Neuronal stem cell (in vitro differentiated cells): ENCODE measurements at regions not wholly inside any gene's neighbourhood (a gene's known extent, or its start where the extent isn't known, plus 50 kb on each side); places are given as distances from the start of the nearest gene placed in this dataset.

Experiments
- DNase-seq: peaks from one replicate; pipeline ENCODE4 v3.0.0-alpha.2; 2013; ENCODE audit warnings: low spot score
- H2AFZ ChIP-seq: one replicate; pipeline ENCODE4 v1.6.1; 2013; ENCODE audit warnings: mild to moderate bottlenecking, low read length, inconsistent platforms
- H2AK5ac ChIP-seq: 2 replicates; pipeline ENCODE4 v1.6.1; 2013; ENCODE audit warnings: low read depth, mild to moderate bottlenecking, inconsistent platforms, low read length, moderate library complexity, mixed read lengths
- H2BK120ac ChIP-seq: 2 replicates; pipeline ENCODE4 v1.6.1; 2013; ENCODE audit warnings: low read depth, mild to moderate bottlenecking, inconsistent platforms, low read length, moderate library complexity, mixed read lengths
- H2BK12ac ChIP-seq: one replicate; pipeline ENCODE4 v1.6.1; 2013; ENCODE audit warnings: low read length, inconsistent platforms
- H2BK15ac ChIP-seq: 2 replicates; pipeline ENCODE4 v1.6.1; 2013; ENCODE audit warnings: mild to moderate bottlenecking, low read length, inconsistent platforms, mixed read lengths
- H2BK5ac ChIP-seq: one replicate; pipeline ENCODE4 v1.6.1; 2013; ENCODE audit warnings: inconsistent platforms, mild to moderate bottlenecking, low read length, moderate library complexity
- H3K14ac ChIP-seq: one replicate; pipeline ENCODE4 v1.6.1; 2013; ENCODE audit warnings: low read length, inconsistent platforms
- H3K18ac ChIP-seq: 2 replicates; pipeline ENCODE4 v1.6.1; 2013; ENCODE audit warnings: low read length, inconsistent platforms
- H3K23ac ChIP-seq: 2 replicates; pipeline ENCODE4 v1.6.1; 2013; ENCODE audit warnings: low read depth, mild to moderate bottlenecking, mixed read lengths, low read length, inconsistent platforms; ENCODE audit not compliant: poor library complexity
- H3K27ac ChIP-seq: replicated peaks from 3 replicates; pipeline ENCODE4 v1.5.1; 2013; ENCODE audit warnings: low read length, inconsistent platforms
- H3K27me3 ChIP-seq, 3 experiments: 2 replicates each; pipeline ENCODE4 v1.6.1; 2013; ENCODE audit warnings: low read length in 3 of 3, mild to moderate bottlenecking in 2 of 3, inconsistent platforms in 1 of 3, low read depth in 1 of 3, mixed read lengths in 1 of 3, moderate library complexity in 1 of 3; ENCODE audit not compliant: control insufficient read depth in 3 of 3, insufficient read depth in 3 of 3
- H3K36me3 ChIP-seq, 2 donors: replicated peaks in 1 of 2; 2 replicates each; pipeline ENCODE4 v1.6.1; 2013; ENCODE audit warnings: low read length in 2 of 2; ENCODE audit not compliant: control insufficient read depth in 2 of 2, insufficient read depth in 2 of 2
- H3K4ac ChIP-seq: 2 replicates; pipeline ENCODE4 v1.6.1; 2013; ENCODE audit warnings: inconsistent platforms, mild to moderate bottlenecking, low read length, moderate library complexity
- H3K4me1 ChIP-seq, 2 donors: 1 replicate in 1 of 2; 2 replicates in 1 of 2; pipeline ENCODE4 v1.6.1; 2013; ENCODE audit warnings: low read length in 2 of 2, low read depth in 1 of 2; ENCODE audit not compliant: control insufficient read depth in 2 of 2, insufficient read depth in 1 of 2
- H3K4me2 ChIP-seq: one replicate; pipeline ENCODE4 v1.6.1; 2013; ENCODE audit warnings: mild to moderate bottlenecking, low read length, inconsistent platforms; ENCODE audit not compliant: insufficient read depth, poor library complexity, severe bottlenecking
- H3K4me3 ChIP-seq, 2 donors: 2 replicates each; pipeline ENCODE4 v1.5.1; 2013; ENCODE audit warnings: low read length in 2 of 2, mild to moderate bottlenecking in 2 of 2, inconsistent platforms in 1 of 2, moderate library complexity in 1 of 2
- H3K79me1 ChIP-seq: one replicate; pipeline ENCODE4 v1.6.1; 2013; ENCODE audit warnings: low read depth, mild to moderate bottlenecking, inconsistent platforms, low read length, moderate library complexity
- H3K9ac ChIP-seq: one replicate; pipeline ENCODE4 v1.6.1; 2013; ENCODE audit warnings: mild to moderate bottlenecking, low read depth, low read length, inconsistent platforms; ENCODE audit not compliant: poor library complexity
- H3K9me3 ChIP-seq, 2 donors: replicated peaks in 1 of 2; 2 replicates each; pipeline versions ENCODE3 to v1.6.1; 2013; ENCODE audit warnings: low read length in 2 of 2, mild to moderate bottlenecking in 2 of 2, inconsistent platforms in 1 of 2, low read depth in 1 of 2, mixed read lengths in 1 of 2, moderate library complexity in 1 of 2; ENCODE audit not compliant: control insufficient read depth in 2 of 2, insufficient read depth in 1 of 2
- H4K8ac ChIP-seq: one replicate; pipeline ENCODE4 v1.6.1; 2013; ENCODE audit warnings: low read depth, mild to moderate bottlenecking, inconsistent platforms, low read length, moderate library complexity
- H4K91ac ChIP-seq: one replicate; pipeline ENCODE4 v1.6.1; 2013; ENCODE audit warnings: low read length, low read depth, mild to moderate bottlenecking, inconsistent platforms; ENCODE audit not compliant: poor library complexity
- WGBS, 2 donors: extraction: QIAGEN DNeasy Blood & Tissue Kit; methylation state at CpG; one replicate each; pipeline ENCODE4 v1.1.7; 2013; ENCODE audit warnings: missing lambda C conversion rate in 2 of 2, mixed read lengths in 1 of 2; ENCODE audit not compliant: insufficient read length in 2 of 2, insufficient replicate concordance in 1 of 2; ENCODE audit errors: extremely low coverage in 2 of 2; 5-methylcytosine and 5-hydroxymethylcytosine counted together

GRCh38 chr4:32429151-32429550, 1709.0 kb downstream of the PCDH7 start:
- no peak overlapping the region for H2BK12ac ChIP-seq

GRCh38 chr4:32435308-32435707, 1715.1 kb downstream of the PCDH7 start:
- no peak overlapping the region for H3K14ac ChIP-seq
- no peaks in the 10 kb centered on the region for H3K27me3 ChIP-seq
- no peak overlapping the region for H3K4ac ChIP-seq
- H2BK120ac ChIP-seq = no peak overlapping the region
- no peak overlapping the region for H4K8ac ChIP-seq
- no peak overlapping the region for H3K27ac ChIP-seq
- no peaks in the 10 kb centered on the region for H3K36me3 ChIP-seq
- no peak overlapping the region for H4K91ac ChIP-seq
- no peak overlapping the region for H3K4me3 ChIP-seq
- H3K4me1 ChIP-seq = no peaks in the 10 kb centered on the region
- H3K18ac ChIP-seq = no peak overlapping the region
- no peak overlapping the region for H3K23ac ChIP-seq
- no peak overlapping the region for H2BK5ac ChIP-seq
- DNase-seq = no peak
- H3K9ac ChIP-seq = no peak overlapping the region
- H3K79me1 ChIP-seq = no peaks in the 10 kb centered on the region
- peaks cover 0 to 3% of the 10 kb centered on the region in 2 donors for H3K9me3 ChIP-seq
- H2BK15ac ChIP-seq = no peak overlapping the region
- H2BK12ac ChIP-seq = no peak overlapping the region
- no CpG with 5 or more reads among the region's 2 CpGs for WGBS, 2 donors
- no peak overlapping the region for H2AFZ ChIP-seq
- H3K4me2 ChIP-seq = no peak overlapping the region
- no peak overlapping the region for H2AK5ac ChIP-seq

More at GRCh38 chr4:32429151-32429550, 1709.0 kb downstream of the PCDH7 start:
- Histone ChIP-seq H3K14ac (no peak overlapping the region), H3K79me1 (no peaks in the 10 kb centered on the region), H3K9me3 (peaks cover 0 to 3% of the 10 kb centered on the region in 2 donors), H4K91ac (no peak overlapping the region), H2BK5ac (no peak overlapping the region), H2AK5ac (no peak overlapping the region), H3K9ac (no peak overlapping the region), H2BK120ac (no peak overlapping the region), H3K4me3 (no peak overlapping the region), H3K27ac (no peak overlapping the region), H4K8ac (no peak overlapping the region), H3K18ac (no peak overlapping the region), H3K23ac (no peak overlapping the region), H2AFZ (no peak overlapping the region), H3K27me3 (no peaks in the 10 kb centered on the region), H3K36me3 (no peaks in the 10 kb centered on the region), H2BK15ac (no peak overlapping the region), H3K4me2 (no peak overlapping the region), H3K4me1 (no peaks in the 10 kb centered on the region), H3K4ac (no peak overlapping the region)
- whole genome bisulfite sequencing, 2 donors = no CpG with 5 or more reads among the region's 2 CpGs
- no peak for DNase-seq

GRCh38 chr4:32436816-32437215, 1716.6 kb downstream of the PCDH7 start:
- no peak overlapping the region for H2AFZ ChIP-seq
- no peak overlapping the region for H3K4me3 ChIP-seq
- no peak overlapping the region for H3K4ac ChIP-seq
- H3K18ac ChIP-seq = no peak overlapping the region
- DNase-seq = no peak
- H2AK5ac ChIP-seq = no peak overlapping the region
- no peaks in the 10 kb centered on the region for H3K27me3 ChIP-seq
- no CpG with 5 or more reads among the region's 3 CpGs for WGBS, 2 donors
- H3K27ac ChIP-seq = no peak overlapping the region
- no peak overlapping the region for H3K14ac ChIP-seq
- H4K91ac ChIP-seq = no peak overlapping the region
- H2BK5ac ChIP-seq = no peak overlapping the region
- H2BK12ac ChIP-seq = no peak overlapping the region
- no peaks in the 10 kb centered on the region for H3K79me1 ChIP-seq
- H3K4me2 ChIP-seq = no peak overlapping the region
- H3K9ac ChIP-seq = no peak overlapping the region
- H4K8ac ChIP-seq = no peak overlapping the region
- no peak overlapping the region for H2BK120ac ChIP-seq
- H2BK15ac ChIP-seq = no peak overlapping the region
- H3K9me3 ChIP-seq = peaks cover 0 to 3% of the 10 kb centered on the region in 2 donors
- no peaks in the 10 kb centered on the region for H3K4me1 ChIP-seq
- H3K36me3 ChIP-seq = no peaks in the 10 kb centered on the region
- H3K23ac ChIP-seq = no peak overlapping the region

- H4K8ac ChIP-seq = no peak overlapping the region
- no peak overlapping the region for H2BK5ac ChIP-seq
- H3K18ac ChIP-seq = no peak overlapping the region
- no peak overlapping the region for H3K4me2 ChIP-seq
- no peak overlapping the region for H3K4me3 ChIP-seq
- no peaks in the 10 kb centered on the region for H3K36me3 ChIP-seq
- no peaks in the 10 kb centered on the region for H3K79me1 ChIP-seq
- H2AK5ac ChIP-seq = no peak overlapping the region
- DNase-seq = no peak
- no peak overlapping the region for H2BK120ac ChIP-seq
- no peaks in the 10 kb centered on the region for H3K4me1 ChIP-seq
- H3K23ac ChIP-seq = no peak overlapping the region
- H3K14ac ChIP-seq = no peak overlapping the region
- WGBS, 2 donors = no CpG with 5 or more reads among the region's 3 CpGs
- no peak overlapping the region for H3K4ac ChIP-seq
- H4K91ac ChIP-seq = no peak overlapping the region
- H3K9me3 ChIP-seq = no peaks in the 10 kb centered on the region
- no peaks in the 10 kb centered on the region for H3K27me3 ChIP-seq
- H2BK12ac ChIP-seq = no peak overlapping the region
- H2BK15ac ChIP-seq = no peak overlapping the region
- H2AFZ ChIP-seq = peak overlapping the region; percentile 65
- no peak overlapping the region for H3K9ac ChIP-seq
- H3K27ac ChIP-seq = no peak overlapping the region
These were observed 1720.2 kb downstream of the PCDH7 start for GRCh38 chr4:32440391-32440790.
